Epithelial cell of esophagus (primary cell): ENCODE measurements at regions not wholly inside any gene's neighbourhood (a gene's known extent, or its start where the extent isn't known, plus 50 kb on each side); places are given as distances from the start of the nearest gene placed in this dataset.
"Not testable (repeated sequence)": the region's sequence is repeated elsewhere in the genome, so short reads cannot be mapped to it uniquely, and the experiment has no call there.

Experiments
- DNase-seq: peaks from one replicate; pipeline ENCODE4 v3.0.0; 2010; ENCODE audit warnings: low read depth
- H3K4me3 ChIP-seq: 2 replicates; pipeline ENCODE4 v1.5.1; 2011; ENCODE audit warnings: mild to moderate bottlenecking, low read length, control low read depth
- TF ChIP-seq, protein P1 (sequence below): IDR thresholded peaks from 2 replicates; pipeline ENCODE4 v1.5.1; 2011; ENCODE audit warnings: low read depth, mild to moderate bottlenecking, low read length, control low read depth, inconsistent platforms; ENCODE audit not compliant: insufficient read depth; ENCODE audit errors: missing control alignments

DNA sequence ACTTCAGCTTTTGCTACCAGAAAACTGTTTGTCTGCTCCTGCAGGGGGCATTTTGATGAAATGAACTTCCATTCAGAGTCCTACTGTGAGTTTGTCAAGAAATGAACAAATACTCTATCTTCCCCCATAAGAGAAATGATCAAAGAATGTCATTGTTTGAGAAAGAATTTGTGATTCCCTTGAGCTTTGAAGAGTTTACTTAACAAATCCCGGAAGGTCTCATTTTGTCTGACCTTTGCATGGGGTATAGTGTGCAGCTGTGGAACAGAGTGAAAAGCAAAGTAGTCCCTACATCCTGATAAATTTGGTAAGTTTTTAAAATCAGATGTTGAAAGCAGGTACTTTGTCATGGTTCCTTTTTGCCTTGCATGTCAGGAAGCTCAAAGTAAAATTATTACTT lies 178.0 kb downstream of the ABCC12 start:
- TF ChIP-seq, protein P1, sequence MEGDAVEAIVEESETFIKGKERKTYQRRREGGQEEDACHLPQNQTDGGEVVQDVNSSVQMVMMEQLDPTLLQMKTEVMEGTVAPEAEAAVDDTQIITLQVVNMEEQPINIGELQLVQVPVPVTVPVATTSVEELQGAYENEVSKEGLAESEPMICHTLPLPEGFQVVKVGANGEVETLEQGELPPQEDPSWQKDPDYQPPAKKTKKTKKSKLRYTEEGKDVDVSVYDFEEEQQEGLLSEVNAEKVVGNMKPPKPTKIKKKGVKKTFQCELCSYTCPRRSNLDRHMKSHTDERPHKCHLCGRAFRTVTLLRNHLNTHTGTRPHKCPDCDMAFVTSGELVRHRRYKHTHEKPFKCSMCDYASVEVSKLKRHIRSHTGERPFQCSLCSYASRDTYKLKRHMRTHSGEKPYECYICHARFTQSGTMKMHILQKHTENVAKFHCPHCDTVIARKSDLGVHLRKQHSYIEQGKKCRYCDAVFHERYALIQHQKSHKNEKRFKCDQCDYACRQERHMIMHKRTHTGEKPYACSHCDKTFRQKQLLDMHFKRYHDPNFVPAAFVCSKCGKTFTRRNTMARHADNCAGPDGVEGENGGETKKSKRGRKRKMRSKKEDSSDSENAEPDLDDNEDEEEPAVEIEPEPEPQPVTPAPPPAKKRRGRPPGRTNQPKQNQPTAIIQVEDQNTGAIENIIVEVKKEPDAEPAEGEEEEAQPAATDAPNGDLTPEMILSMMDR: no peak
- H3K4me3 ChIP-seq: no peak overlapping the region
- no peak for DNase-seq

DNA sequence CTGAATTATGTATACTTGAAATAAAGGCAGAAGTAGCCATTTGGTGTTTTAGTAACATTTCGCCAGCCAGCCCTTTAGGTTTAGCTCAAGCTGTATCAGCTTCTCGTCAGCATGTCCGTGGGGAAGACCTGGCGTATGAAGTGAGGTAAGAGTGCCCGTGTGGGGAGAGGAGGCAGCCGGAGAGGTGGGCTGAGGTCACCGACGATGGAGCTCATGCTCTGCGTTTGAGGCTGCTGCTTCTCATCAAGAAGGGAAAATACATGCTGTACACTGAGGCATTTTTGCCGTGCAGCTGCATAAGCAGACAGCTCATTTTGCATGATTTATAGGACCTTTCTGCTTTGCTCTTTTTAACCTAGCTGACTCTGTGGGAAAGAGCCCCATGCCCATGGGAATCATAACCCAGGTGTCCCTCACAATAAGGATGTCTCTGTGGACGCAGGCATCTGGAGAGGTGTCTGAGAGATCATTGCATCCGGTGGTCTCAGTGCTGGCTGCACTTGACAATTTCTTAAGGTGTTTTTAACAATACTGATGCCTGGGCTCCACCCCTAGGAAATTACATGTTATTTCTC lies 179.1 kb downstream of the ABCC12 start:
- TF ChIP-seq, protein P1: no peak
- no peak for DNase-seq
- H3K4me3 ChIP-seq: no peak overlapping the region

DNA sequence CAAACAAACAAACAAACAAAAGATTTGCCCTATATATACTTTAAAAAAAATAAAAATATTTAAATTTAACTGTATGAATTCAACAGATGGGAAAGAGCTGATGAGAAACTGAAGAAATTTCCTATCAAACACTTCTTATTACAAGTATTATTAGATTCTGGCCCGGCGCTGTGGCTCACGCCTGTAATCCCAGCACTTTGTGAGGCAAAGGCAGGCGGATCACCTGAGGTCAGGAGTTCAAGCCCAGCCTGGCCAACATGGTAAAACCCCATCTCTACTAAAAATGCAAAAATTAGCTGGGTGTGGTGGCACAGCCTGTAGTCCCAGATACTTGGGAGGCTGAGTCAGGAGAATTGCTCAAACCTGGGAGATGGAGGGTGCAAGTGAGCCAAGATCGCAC lies 180.8 kb downstream of the ABCC12 start:
- H3K4me3 ChIP-seq: not testable (repeated sequence)
- peak; percentile 47 for DNase-seq

DNA sequence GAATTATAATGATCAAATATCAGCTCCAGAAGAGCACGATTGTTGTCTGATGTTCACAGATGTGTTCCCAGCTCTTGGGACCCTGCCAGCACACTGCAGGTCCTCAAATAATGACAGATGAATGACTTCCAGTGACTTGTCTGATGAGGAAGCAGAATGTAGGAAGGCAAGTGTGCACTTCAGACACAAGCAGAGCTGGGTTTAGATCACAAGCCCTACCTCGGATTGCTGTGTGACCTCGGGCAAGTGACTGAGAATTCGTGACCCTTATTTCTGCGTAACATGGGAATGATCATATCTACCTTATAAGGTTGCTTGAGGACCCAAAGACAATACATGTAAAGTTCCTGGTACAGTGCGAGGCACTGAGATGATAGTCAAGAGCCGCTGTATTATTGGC lies 182.2 kb downstream of the ABCC12 start:
- DNase-seq: no peak
- H3K4me3 ChIP-seq: no peak overlapping the region
- TF ChIP-seq, protein P1: no peak

DNA sequence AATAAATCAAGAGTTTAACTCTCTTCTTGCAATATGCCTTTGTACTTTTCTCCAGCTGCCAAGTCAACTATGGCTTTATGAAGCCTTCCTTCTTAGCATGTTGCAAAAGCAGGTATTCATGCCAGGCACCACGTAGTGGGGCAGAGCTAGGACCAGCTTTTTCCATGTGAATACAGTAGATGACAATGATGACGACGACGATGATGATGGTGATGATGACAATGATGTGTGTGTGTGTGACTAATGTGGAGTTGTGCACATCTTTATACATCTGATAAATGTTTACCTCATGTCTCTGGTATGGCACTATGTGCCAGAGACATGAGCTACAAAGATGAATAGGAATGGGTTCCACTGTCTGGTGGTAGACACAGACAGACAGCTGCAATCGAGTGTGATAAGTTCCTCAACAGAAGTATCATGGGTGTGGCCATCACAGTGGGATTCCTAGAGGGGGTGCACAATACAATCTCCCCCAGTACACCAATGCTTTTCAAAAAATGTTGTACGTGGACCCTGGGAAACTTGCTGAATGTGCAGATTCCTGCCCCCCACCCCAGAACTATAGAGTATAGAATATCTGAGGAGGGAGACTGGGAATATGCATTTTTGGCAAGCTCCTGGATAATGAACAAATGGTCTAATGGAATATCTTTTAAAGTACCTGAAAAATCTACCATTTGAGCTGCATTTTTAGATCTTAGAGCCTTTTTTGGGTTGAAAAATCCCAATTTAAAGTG lies 183.4 kb downstream of the ABCC12 start:
- TF ChIP-seq, protein P1: no peak

DNA sequence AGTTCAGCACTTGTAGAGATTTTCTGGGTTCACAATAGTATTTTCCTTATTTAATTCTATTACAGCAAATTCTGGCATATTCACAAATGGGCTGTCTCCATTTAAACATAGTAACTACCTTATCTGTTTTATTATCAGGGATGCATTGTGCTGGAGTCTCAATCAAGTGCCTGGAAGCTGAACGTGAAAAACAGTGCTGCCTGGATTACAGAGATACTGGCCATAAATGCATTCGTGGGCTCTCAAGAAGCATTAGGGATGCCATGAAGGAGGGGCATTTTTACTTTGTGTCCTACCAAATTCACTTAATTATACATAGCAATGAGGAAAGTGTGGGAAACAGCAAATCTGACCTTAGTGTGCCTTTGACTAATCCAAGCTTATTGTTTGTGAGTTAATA lies 184.6 kb downstream of the ABCC12 start:
- no peak for DNase-seq
- TF ChIP-seq, protein P1: no peak

More for the DNA sequence above, 183.4 kb downstream of the ABCC12 start:
- no peak overlapping the region for H3K4me3 ChIP-seq
- DNase-seq: no peak

DNA sequence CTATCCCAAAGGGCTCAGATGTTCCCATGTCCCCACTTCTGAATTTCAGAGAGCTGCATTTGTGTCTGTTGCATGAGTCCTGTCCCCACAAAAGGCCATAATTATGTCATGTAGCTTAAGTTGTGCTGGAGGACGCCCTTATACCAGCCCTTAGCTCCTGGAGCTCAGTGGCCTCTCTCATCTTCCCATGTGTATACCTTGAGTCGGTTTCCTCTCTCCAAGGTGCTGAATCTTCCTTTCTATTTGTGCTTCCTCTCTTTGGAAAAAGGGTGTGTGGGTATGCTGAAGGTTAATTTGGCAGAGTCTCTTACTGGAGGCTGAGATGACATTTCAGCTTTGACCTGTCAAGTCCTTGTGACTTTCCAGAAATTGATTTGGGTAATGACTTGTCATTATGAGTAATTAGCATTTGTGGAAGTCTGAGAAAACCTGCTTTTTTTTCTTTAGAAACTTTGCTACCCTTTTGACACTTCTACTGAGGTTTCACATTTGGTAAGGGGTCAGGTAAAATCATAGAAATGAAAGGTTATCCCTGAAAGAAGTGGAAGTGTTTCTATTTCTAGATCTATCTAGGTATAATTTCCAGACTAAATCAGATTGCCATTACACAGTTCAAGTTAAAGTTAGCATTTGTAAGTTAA lies 185.4 kb downstream of the ABCC12 start:
- TF ChIP-seq, protein P1: no peak
- no peak overlapping the region for H3K4me3 ChIP-seq
- peak; percentile 75 for DNase-seq

More for the DNA sequence above, 184.6 kb downstream of the ABCC12 start:
- no peak overlapping the region for H3K4me3 ChIP-seq
